Transverse colon (tissue), 3 donors: ENCODE measurements at regions not wholly inside any gene's neighbourhood (a gene's known extent, or its start where the extent isn't known, plus 50 kb on each side); places are given as distances from the start of the nearest gene placed in this dataset.

ENCODE experiments used
- EP300 ChIP-seq: sonication (generic); formaldehyde crosslinking; IDR thresholded peaks from one replicate; pipeline ENCODE4 v1.6.1; 2017; ENCODE audit warnings: antibody characterized with exemption, low read depth
- TF ChIP-seq, protein P1 (sequence below), 5 experiments: fragments of 200-600 bp in 3 of 5; fragments of 450-650 bp in 2 of 5; sonication (generic) in 3 of 5; IDR thresholded peaks; 1 replicate in 2 of 5; 2 replicates in 3 of 5; pipeline ENCODE4 v1.5.1; 2016 to 2017; ENCODE audit warnings: antibody characterized with exemption in 5 of 5, inconsistent platforms in 3 of 5, mild to moderate bottlenecking in 2 of 5, moderate library complexity in 1 of 5

DNA sequence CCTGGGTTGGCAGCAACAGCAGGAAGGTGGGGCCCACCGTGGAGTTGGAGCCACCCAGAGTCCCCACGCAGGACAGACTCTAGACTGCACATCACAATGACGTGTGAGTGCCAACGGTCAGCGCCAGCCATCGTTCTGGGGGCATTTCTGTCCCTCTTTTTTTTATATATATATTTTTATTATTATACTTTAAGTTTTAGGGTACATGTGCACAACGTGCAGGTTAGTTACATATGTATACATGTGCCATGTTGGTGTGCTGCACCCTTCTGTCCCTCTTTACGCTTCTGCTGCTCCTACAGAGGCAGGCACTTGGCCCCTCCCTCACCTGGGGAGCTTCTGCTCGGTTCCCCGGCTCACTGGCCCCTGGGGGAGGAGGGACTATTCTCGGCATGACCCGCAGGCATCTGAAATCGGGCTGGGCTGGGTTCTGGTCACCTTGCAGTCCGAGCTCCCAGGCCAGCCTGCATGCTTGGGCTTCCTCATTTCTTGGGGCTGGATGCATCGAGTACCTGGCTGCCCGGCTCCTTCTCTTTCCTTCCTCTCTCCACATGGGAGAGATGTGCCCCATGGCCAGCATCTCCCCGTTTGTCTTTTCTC is 787.4 kb downstream of the TBC1D22A start:
- TF ChIP-seq, protein P1, sequence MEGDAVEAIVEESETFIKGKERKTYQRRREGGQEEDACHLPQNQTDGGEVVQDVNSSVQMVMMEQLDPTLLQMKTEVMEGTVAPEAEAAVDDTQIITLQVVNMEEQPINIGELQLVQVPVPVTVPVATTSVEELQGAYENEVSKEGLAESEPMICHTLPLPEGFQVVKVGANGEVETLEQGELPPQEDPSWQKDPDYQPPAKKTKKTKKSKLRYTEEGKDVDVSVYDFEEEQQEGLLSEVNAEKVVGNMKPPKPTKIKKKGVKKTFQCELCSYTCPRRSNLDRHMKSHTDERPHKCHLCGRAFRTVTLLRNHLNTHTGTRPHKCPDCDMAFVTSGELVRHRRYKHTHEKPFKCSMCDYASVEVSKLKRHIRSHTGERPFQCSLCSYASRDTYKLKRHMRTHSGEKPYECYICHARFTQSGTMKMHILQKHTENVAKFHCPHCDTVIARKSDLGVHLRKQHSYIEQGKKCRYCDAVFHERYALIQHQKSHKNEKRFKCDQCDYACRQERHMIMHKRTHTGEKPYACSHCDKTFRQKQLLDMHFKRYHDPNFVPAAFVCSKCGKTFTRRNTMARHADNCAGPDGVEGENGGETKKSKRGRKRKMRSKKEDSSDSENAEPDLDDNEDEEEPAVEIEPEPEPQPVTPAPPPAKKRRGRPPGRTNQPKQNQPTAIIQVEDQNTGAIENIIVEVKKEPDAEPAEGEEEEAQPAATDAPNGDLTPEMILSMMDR (IDR thresholded peaks at IDR 0.05), result no peak
- no peak for TF ChIP-seq EP300
